ENCODE measurements at regions not wholly inside any gene's neighbourhood (a gene's known extent, or its start where the extent isn't known, plus 50 kb on each side); places are given as distances from the start of the nearest gene placed in this dataset.

- TF ChIP-seq CTCF (IDR thresholded peaks at IDR 0.05; ENCODE audit: poor library complexity), result no peak
- TF ChIP-seq EZH2 (IDR thresholded peaks at IDR 0.05; ENCODE audit: borderline replicate concordance), result no peak
These were observed 108.6 kb downstream of the MEX3B start for GRCh38 chr15:81937189-81937588.

Data from hepatocyte (in vitro differentiated cells).